Uterus (tissue), 2 donors: ENCODE measurements at regions not wholly inside any gene's neighbourhood (a gene's known extent, or its start where the extent isn't known, plus 50 kb on each side); places are given as distances from the start of the nearest gene placed in this dataset.
"Not testable (repeated sequence)": the region's sequence is repeated elsewhere in the genome, so short reads cannot be mapped to it uniquely, and the experiment has no call there.

Experiments used
- POLR2A ChIP-seq, 2 donors: fragments of 450-650 bp; IDR thresholded peaks; one replicate each; pipeline ENCODE4 v1.6.1; 2016; ENCODE audit warnings: antibody characterized with exemption in 2 of 2, mild to moderate bottlenecking in 1 of 2, moderate library complexity in 1 of 2
- TF ChIP-seq, protein P1 (sequence below), 4 experiments: fragments of 200-600 bp in 2 of 4; fragments of 450-650 bp in 2 of 4; sonication (generic) in 2 of 4; IDR thresholded peaks; one replicate each; pipeline ENCODE4 v1.5.1; 2016 to 2019; ENCODE audit warnings: antibody characterized with exemption in 4 of 4, mild to moderate bottlenecking in 2 of 4, moderate library complexity in 1 of 4

DNA sequence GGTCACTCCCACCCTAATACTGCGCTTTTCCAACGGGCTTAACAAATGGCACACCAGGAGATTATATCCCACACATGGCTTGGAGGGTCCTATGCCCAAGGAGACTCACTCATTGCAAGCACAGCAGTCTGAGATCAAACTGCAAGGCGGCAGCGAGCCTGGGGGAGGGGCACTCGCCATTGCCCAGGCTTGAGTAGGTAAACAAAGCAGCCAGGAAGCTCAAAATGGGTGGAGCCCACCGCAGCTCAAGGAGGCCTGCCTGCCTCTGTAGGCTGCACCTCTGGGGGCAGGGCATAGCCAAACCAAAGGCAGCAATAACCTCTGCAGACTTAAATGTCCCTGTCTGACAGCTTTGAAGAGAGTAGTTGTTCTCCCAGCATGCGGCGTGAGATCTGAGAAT is 210.8 kb upstream of the MGAT5 start:
- TF ChIP-seq, protein P1, sequence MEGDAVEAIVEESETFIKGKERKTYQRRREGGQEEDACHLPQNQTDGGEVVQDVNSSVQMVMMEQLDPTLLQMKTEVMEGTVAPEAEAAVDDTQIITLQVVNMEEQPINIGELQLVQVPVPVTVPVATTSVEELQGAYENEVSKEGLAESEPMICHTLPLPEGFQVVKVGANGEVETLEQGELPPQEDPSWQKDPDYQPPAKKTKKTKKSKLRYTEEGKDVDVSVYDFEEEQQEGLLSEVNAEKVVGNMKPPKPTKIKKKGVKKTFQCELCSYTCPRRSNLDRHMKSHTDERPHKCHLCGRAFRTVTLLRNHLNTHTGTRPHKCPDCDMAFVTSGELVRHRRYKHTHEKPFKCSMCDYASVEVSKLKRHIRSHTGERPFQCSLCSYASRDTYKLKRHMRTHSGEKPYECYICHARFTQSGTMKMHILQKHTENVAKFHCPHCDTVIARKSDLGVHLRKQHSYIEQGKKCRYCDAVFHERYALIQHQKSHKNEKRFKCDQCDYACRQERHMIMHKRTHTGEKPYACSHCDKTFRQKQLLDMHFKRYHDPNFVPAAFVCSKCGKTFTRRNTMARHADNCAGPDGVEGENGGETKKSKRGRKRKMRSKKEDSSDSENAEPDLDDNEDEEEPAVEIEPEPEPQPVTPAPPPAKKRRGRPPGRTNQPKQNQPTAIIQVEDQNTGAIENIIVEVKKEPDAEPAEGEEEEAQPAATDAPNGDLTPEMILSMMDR (IDR thresholded peaks at IDR 0.05): not testable (repeated sequence)
- TF ChIP-seq POLR2A (IDR thresholded peaks at IDR 0.05): not testable (repeated sequence)
